GM19035 (cell line): ENCODE measurements at regions not wholly inside any gene's neighbourhood (a gene's known extent, or its start where the extent isn't known, plus 50 kb on each side); places are given as distances from the start of the nearest gene placed in this dataset.

Experiments used
- ATAC-seq: cut with Tn5 transposase; IDR thresholded peaks from one replicate; pipeline ENCODE4 v1.9.1; 2021; ENCODE audit not compliant: unreplicated experiment

DNA sequence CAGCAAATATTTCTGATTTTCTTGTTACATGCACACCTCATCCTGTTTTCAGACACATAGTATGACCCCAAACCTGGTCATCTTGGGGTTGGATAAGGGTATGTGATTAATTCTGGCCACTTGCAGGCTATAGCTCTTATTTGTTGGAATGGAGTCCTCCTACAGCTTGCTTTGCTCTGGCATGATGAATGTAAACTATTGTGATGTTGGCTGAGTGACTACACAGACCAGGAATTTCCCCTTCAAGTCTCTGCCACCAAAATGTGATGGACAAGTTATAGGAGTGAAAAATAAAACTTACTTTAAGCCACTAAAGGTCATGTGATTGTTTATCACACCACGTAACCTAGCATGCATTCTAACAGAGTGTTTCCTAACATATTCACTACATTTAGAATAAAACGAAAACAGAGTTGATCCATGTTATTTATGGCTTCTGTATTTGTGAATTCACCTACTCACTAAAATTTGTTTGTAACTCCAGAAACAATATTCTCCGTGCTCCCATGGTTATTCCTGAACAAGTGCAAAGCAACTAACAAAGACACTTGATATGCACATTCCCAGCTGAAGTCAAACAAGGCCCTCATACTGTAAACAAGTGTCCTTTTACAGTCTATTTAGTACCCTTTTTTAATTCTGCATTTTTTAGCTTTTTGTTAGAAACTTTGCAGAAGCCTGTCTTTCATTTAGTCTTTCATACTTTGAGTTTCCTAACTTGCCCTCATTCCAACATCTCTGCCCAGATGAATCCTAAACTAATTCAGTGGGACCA lies 599.2 kb upstream of the PCDH15 start:
- ATAC-seq: no peak

DNA sequence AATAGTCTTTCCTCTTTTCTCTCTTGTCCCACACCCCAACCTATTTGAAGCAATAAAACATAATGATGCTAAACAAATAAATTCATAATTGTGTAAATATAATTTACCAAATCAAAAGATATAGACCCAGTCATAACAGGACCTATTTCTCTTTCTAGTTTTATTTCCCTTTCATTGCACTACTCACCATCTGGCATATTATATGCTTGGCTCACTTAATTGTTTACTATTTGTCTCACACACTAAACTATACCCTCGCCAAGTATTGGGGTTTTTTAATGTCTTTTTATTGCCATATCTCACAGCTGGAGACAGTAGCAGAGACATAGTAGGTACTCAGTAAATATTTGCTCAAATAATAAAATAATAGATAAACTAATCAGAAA lies 597.5 kb upstream of the PCDH15 start:
- no peak for ATAC-seq

DNA sequence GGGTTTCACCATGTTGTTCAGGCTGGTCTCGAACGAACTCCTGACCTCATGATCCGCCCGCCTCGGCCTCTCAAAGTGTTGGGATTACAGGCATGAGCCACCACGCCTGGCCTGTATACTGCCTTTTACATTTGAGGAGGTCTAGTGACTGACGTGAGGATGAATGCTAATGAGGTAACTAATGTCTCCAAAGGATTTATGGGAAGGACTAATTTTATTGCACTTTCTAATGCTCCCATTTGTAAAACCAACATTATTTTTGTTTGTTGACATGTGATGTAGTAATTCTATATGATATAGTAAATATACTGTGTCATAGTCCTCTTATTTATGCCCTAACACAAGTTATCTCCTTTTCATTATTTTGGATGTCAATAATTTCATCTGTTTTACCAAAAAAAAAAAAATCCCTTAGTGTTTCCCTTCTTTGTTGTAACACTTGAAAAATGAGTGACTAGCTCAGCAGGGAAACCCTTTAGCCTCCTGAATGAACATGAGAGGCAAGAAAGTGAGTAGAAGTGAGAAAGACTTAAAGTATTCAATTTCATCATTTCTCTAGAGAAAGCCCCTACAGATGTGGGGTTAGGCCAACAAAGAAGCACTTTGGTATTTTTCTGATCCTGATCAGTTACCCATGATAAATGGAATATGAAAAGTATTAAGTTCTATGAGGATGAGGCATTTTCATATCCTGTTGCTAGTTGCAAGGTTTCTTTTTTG lies 596.9 kb upstream of the PCDH15 start:
- ATAC-seq: no peak

DNA sequence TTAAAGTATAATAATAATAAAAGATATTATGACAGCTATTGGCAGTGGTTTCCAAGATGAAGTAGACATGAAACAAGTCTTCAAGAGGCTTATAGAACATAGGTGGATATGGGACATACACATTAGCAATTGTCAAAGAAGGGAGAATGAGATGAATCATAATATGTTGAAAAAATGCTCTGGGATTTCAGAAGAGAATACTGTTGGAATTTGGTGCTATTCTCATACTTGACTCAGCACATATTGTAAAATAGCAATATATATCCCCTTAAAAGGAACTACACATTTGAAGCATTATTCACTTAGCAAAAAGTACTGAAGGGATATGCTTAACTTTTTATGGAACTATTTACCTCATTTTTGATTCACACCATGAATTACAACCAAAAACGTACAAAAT lies 577.2 kb upstream of the PCDH15 start:
- ATAC-seq: no peak

DNA sequence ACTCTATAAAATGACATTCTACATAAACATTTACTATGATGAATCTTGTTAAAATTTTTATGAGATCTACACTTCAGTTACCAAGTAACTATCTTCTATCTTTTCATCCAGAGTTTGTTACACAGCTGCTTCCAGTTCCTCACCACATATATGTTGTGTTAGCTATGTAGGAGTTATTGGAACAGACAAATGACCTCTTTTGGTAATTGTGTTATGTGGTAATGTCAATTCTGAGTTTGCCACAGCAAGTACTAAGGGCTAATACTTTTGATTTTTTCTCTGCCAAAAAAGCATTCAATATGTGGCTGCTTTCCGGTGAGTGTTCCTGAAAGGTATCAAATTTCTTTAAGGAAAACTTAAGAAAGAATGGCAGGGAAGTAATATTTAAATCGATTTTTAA lies 573.9 kb upstream of the PCDH15 start:
- no peak for ATAC-seq

DNA sequence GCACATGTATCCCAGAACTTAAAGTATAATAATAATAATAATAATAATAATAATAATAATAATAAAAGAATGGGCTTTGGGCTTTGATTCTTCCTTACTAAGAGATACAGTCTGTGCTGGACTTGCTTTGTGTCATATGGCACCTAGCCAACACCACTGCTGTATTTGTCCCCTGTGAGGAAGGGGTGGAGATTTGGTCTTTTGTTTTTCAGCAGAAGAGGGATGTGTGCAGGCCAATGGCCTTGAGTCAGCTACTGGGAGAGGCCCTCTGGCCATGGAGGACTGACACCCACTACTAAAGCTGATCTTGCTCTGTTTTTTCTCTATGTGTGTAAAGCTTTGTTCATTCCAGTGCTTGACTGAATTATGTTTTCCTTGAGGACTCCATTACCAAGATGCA lies 573.0 kb upstream of the PCDH15 start:
- ATAC-seq: no peak

DNA sequence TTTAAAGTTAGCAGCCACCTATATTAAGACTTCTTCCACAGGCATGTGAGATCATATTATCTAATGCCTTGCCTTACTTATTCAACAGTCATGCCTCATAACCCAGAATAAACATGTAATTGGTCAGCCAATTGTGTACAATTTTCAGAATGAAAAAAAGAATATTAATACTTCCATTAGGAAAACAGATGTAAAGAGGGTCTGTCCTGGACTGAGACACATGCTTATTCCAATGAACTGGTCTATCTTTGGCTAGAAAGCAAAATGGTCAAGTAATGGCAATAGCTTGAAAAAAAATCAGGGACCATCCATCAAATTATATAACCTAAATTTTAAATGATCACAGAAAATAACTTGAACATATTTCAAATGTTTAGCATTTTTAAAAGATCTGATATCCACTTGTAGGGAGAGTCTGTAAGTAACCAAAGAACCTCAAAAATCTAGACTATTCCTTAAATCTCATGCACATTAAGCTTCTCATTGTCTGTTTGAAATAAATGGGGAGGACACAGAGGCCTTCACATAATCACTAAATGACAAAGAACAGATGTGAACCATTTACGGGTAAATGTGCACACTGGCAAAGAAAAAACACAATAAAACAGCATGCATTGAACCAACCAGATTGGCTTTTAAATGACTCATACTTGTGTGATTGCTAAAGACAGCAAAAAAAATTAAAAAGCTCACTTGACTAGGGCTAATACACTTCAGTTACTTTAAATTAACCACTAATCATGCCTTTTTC lies 568.8 kb upstream of the PCDH15 start:
- ATAC-seq: no peak

DNA sequence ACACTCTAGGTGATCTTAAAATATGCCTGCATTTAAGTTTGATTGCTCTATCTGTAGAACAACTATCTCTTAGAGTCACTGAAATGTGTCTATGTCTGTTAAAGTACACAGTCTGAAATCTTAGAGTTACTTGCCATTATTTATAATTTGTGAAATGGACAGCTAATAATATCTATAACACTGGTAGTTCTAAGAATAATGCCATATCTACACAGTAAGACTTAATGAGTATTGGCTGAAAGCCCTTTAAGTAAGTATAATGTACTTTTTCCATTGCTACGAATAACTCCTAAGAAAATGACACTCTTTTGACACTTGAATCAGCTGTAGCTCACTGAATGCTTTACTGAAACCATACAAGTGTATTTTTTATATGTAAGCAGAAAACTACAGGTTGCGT lies 567.4 kb upstream of the PCDH15 start:
- no peak for ATAC-seq

DNA sequence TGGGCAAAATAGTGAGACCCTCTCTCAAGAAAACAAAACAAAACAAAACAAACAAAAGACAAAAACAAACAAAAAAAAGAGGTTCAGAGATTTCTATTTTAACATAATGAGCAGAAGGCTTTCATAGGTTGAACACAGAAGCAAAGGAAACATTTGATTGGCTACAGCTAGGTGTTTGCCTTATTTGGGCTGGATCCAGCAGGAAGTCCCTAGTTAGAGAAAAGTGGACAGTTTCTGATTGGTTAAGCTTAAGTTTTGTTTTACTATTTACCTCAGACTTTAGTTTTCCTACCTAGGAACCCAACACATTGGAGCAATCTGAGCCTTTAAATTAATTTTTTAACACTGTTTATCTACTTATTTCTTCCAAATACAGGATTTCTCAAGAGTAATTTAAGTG lies 566.5 kb upstream of the PCDH15 start:
- no peak for ATAC-seq

DNA sequence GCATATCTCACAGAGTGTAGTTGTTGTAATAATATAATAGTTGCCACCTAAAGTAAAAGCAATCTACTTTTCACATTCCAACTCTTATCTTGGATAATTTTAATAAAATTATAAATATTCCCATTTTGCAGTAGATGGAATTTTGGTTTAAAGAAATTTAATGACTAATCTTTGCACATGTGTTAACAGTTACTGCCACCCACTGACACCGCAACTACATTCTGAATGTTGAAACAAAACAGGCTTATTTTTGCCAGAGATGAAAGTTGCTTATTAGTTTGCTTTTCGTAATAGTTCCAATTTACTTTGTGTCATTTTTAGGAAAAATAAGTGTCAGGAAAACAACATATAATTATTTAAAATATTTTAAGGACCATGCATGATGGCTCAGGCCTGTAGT lies 557.5 kb upstream of the PCDH15 start:
- no peak for ATAC-seq

DNA sequence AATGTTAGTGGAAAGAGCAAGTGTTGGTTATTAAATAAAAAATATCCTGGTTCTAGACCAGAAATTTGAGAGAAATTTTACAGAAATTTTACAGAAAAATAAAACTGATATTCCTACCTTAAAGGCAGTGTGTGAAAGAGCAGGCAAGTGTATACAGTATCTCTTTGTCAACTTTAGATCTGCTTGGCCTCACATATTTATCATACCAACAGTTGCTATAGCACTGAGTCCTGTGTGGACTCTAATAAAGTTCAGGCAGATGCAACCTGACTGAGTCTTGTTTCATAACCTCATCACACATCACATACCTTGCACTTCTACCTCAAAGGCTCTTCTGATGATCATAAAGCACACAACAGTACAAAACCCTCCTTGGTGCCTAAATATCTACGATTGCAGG lies 552.4 kb upstream of the PCDH15 start:
- no peak for ATAC-seq

DNA sequence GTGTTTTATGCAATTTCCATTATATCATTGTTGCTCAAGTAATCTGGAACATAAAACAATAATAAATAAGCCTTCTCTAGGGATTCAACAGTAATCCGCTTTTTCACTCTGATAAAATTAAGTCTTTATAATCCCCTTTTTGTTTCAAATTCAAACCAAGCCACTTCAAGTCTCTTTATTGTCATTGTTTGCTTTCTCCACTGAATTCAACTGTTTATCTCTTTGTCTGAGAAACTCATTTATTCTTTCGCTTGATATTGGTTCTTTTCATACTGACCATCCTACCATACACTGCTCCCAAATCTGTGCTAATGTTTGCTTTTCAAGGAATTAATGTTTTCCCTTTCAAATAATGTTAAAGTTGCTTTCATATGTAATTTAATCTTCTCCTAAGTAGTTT lies 550.4 kb upstream of the PCDH15 start:
- ATAC-seq: no peak

DNA sequence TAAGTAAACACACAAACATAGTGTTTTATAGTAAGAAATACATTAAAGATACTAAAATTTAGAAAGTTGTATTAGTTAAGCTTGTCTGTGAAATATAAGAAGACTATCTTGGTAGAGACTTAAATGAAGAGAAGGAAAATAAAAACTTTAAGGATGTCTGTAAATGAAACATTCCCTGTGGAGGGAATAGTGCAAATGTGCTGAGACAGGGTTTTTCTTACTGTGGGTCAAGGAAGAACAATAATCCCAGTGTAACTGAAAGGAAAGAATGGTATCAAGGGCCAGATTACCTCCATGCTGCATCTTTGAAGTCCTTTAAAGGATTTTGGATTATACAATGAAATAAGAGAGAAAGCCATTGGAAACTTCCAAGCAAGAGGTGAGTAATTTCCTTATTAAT lies 547.5 kb upstream of the PCDH15 start:
- no peak for ATAC-seq

DNA sequence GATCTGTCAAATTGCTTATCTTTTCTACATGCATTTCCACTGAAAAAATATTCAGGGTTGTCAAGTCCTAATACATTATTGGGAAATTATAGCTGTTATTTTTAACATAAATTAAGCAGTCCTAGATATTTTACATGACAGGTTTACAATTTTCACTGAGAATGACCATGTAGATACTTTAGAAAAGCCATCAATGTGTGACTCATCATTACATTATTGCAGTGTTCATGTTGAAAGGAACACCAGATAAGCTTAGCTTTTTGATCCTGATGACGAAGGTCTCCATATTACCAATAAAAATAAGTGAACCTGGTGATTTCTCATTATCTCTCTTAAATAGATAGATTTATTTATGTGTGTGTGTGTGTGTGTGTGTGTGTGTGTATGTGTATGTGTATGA lies 529.5 kb upstream of the PCDH15 start:
- no peak for ATAC-seq

DNA sequence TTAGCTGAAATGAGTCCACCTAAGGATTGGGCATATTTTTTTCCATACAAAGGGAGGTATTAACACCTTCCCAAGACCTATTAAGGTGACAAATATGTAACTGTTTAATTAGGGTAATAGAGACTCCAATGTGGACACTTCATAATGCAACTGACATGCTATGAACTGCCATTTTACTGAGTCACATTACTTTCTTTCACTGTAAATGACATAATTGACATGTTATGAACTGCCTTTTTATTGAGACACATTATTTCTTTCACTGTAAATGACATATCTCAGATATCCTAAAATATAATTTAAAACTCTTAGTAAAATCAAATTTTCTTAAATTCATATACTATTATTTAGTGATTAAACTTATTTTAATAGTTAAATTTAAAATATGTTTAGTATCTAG lies 528.8 kb upstream of the PCDH15 start:
- ATAC-seq: no peak

DNA sequence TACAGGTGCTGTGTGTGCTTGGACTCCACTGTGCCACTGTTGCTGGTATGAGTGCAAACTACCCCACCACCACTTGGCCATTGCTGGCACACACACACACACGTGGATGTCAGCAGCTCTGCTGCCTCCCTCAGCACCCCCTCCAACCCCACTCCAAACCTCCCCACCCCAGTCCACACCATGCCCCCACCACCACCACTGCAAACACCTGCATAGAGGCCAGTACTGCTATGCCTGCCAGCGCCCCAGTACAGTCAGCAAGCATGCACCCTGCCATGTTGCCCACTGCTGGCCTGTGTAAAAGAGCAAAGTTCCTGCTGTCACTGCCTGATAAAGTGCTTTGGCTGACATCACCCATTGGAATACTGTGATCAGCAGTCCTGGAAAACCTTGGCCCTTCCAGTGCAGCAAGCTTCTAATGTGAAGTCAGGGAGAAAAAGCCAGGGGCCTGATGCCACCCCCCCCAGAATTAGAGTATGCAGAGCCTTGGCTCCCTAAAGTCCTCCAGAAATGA lies 519.2 kb upstream of the PCDH15 start:
- no peak for ATAC-seq

DNA sequence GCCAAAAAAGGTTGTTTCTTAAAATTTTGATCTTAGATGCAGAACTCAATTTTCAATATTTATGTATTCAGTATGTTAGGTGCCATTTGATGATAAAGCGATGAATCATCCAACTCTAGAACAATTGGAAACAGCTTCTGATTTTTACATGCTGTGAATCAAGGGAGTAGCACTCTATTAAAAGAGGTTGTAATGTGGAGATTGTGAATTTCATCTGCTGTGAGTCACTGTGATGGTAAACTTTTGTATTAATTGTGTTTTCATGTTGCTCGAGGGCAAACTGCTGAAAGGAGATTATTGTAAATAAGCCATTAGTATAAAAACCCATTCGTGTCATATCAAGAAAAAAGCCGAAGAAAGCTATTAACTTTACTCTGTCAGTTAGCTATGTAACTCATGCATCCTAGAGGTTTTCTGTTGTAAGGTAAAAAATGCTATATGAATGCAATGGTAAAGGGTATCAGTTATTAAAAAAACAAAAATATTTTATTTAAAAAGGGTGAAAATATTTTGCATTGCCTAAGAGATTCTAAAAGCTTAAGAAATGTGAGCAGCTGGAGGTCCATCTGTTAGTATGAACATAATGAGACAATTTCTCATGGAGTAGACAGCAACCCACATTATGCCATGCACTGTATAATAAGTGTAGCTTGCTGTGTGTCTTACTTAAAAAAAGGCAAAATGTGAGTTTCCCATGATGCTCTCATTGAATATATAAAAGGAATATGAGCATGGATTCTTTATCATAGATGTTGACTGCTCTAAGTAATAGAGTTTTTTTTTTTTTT lies 511.0 kb upstream of the PCDH15 start:
- ATAC-seq: no peak

DNA sequence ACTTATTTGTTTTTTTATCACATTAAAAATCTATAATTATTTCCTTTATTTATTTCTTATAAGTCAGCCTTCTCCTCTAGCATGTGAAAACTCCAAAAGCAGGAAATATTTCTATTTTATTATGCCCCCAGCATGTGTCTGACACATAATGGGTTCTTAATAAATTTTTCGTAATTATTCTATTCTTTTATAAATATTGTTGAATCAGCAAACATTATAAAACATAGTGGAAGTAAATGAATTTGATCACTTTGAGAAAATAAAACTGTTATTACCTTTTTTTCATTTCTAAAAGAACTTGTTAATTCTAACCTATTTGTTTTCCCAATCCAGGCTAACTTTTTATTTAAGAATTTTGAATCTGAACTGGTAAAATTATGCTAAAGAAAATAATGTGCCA lies 509.1 kb upstream of the PCDH15 start:
- no peak for ATAC-seq

DNA sequence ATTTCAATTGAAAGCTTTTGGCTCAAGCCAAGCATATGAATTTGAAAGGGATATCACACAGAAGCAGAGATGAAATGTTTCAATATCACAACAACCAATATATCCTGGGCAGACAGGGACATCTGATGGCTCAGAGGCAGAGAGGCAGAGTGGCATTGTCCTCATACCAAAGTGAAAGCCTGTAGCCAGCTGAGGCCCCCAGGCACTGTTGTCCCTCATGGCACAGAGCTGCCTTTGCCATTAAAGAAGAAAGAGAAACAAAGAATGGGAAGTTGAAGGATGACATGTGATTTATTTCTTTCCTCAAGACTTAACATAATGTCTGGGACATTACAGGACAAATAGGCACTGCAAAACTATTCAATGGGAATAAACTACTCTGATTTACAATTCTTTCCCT lies 504.3 kb upstream of the PCDH15 start:
- no peak for ATAC-seq

DNA sequence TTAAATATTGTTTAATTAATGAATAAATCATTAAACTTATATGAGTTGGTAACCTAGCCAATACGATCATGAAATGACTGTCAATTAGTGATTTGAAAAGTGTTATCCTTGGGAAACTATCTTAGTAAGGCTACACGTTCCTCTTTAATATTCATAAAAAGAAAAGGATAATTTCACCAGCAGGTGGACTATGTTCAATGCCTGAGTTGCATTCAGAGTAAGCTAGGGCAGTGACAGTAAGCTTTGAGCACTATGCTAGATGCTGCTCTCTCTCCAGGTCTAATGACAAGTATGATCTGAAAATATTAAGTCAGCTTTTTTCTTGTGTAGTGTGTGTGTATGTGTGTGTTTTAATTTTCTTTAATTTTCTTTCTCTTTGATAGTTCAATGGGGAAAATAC lies 486.3 kb upstream of the PCDH15 start:
- ATAC-seq: no peak

DNA sequence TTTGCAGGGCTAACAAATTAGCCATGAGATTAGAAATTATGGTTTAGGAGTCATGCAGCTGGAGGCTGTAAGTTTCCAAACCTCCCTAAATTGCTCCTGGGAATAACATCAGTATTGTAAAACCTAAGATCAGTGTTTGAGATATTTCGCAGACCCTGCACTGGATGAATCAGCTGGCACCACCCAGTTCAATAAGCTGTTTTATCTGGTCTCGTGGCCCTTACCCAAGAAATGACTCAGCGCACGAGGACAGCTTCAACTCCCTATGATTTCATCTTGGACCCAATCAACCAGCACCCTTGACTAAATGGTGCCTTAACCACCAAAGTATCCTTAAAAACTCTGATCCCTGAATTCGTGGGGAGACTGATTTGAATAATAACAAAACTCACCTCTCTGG lies 482.0 kb upstream of the PCDH15 start:
- ATAC-seq: no peak
